Prostate gland (tissue), 2 donors: ENCODE measurements at regions not wholly inside any gene's neighbourhood (a gene's known extent, or its start where the extent isn't known, plus 50 kb on each side); places are given as distances from the start of the nearest gene placed in this dataset.

Experiments
- POLR2A ChIP-seq: fragments of 450-650 bp; IDR thresholded peaks from one replicate; pipeline ENCODE4 v1.6.1; 2016; ENCODE audit warnings: antibody characterized with exemption, mild to moderate bottlenecking
- POLR2AphosphoS5 ChIP-seq: sonication (generic); formaldehyde crosslinking; IDR thresholded peaks from one replicate; pipeline ENCODE4 v1.6.1; 2017; ENCODE audit warnings: antibody characterized with exemption
- TF ChIP-seq, protein P1 (sequence below), 4 experiments: fragments of 200-600 bp in 2 of 4; fragments of 450-650 bp in 2 of 4; sonication (generic) in 2 of 4; IDR thresholded peaks; 1 replicate in 3 of 4; 2 replicates in 1 of 4; pipeline ENCODE4 v1.5.1; 2016 to 2019; ENCODE audit warnings: antibody characterized with exemption in 4 of 4, mild to moderate bottlenecking in 2 of 4, moderate library complexity in 2 of 4

DNA sequence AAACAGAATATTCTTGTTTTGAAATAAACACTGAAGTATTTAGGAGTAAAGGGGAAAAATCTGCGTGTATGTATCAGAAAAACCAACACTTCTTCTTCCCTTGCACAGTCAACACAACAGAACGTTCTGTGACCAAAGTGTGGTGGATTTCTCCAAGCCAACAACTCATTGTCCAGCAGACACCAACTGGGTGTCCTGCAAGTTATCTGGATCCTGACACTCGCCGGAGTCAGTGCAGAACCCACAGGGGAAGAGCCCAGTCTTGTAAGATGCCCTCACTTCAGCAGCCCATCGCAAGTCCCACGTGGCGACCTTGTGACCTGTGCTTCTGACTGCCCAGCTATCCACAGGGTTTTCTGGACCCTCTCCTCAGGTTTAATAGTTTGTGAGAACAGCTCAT lies 630.7 kb upstream of the ZFP42 start:
- TF ChIP-seq, protein P1, sequence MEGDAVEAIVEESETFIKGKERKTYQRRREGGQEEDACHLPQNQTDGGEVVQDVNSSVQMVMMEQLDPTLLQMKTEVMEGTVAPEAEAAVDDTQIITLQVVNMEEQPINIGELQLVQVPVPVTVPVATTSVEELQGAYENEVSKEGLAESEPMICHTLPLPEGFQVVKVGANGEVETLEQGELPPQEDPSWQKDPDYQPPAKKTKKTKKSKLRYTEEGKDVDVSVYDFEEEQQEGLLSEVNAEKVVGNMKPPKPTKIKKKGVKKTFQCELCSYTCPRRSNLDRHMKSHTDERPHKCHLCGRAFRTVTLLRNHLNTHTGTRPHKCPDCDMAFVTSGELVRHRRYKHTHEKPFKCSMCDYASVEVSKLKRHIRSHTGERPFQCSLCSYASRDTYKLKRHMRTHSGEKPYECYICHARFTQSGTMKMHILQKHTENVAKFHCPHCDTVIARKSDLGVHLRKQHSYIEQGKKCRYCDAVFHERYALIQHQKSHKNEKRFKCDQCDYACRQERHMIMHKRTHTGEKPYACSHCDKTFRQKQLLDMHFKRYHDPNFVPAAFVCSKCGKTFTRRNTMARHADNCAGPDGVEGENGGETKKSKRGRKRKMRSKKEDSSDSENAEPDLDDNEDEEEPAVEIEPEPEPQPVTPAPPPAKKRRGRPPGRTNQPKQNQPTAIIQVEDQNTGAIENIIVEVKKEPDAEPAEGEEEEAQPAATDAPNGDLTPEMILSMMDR (IDR thresholded peaks at IDR 0.05) = no peak
- TF ChIP-seq POLR2AphosphoS5 (no peak), POLR2A (no peak)
